CD14-positive monocyte (primary cell): ENCODE measurements at regions not wholly inside any gene's neighbourhood (a gene's known extent, or its start where the extent isn't known, plus 50 kb on each side); places are given as distances from the start of the nearest gene placed in this dataset.
A peak's percentile ranks its signal among the peaks of the same experiment; 100 is the strongest.

Source experiments
- DNase-seq, 3 donors: peaks; one replicate each; pipeline ENCODE4 v3.0.0-alpha.2; 2011 to 2022
- H2AFZ ChIP-seq: 2 replicates; pipeline ENCODE4 v1.6.0; 2012; ENCODE audit warnings: mild to moderate bottlenecking, low read depth, low read length, inconsistent platforms; ENCODE audit not compliant: insufficient read depth, poor library complexity, severe bottlenecking
- H3K27ac ChIP-seq, 2 donors: 1 replicate in 1 of 2; 2 replicates in 1 of 2; pipeline ENCODE4 v1.5.1; 2012 to 2013; ENCODE audit warnings: low read length in 2 of 2, control low read depth in 1 of 2, inconsistent platforms in 1 of 2, low read depth in 1 of 2, mild to moderate bottlenecking in 1 of 2
- H3K27me3 ChIP-seq, 2 donors: one replicate each; pipeline versions ENCODE4 v1.6.0 to v1.6.1; 2011 to 2013; ENCODE audit warnings: low read length in 2 of 2; ENCODE audit not compliant: control insufficient read depth in 2 of 2, insufficient read depth in 2 of 2
- H3K36me3 ChIP-seq, 2 donors: replicated peaks in 1 of 2; 1 replicate in 1 of 2; 2 replicates in 1 of 2; pipeline versions ENCODE4 v1.5.1 to v1.6.1; 2012 to 2013; ENCODE audit warnings: low read length in 2 of 2, control low read depth in 1 of 2, inconsistent platforms in 1 of 2, mild to moderate bottlenecking in 1 of 2; ENCODE audit not compliant: insufficient read depth in 2 of 2, control insufficient read depth in 1 of 2
- H3K4me1 ChIP-seq, 2 donors: 1 replicate in 1 of 2; 2 replicates in 1 of 2; pipeline versions ENCODE4 v1.5.1 to v1.6.1; 2012 to 2013; ENCODE audit warnings: low read length in 2 of 2, control low read depth in 1 of 2, inconsistent platforms in 1 of 2, mild to moderate bottlenecking in 1 of 2, moderate library complexity in 1 of 2; ENCODE audit not compliant: insufficient read depth in 2 of 2, control insufficient read depth in 1 of 2
- H3K4me2 ChIP-seq: replicated peaks from 2 replicates; pipeline ENCODE3; 2012; ENCODE audit warnings: low read length, moderate library complexity, mild to moderate bottlenecking; ENCODE audit not compliant: poor library complexity, severe bottlenecking; ENCODE audit errors: extremely low read depth
- H3K4me3 ChIP-seq, 3 experiments: fragments of 200-600 bp in 1 of 3; sonication (generic) in 1 of 3; replicated peaks in 1 of 3; 1 replicate in 2 of 3; 2 replicates in 1 of 3; pipeline ENCODE4 v1.5.1; 2011 to 2013; ENCODE audit warnings: low read length in 3 of 3, mild to moderate bottlenecking in 3 of 3, control low read depth in 2 of 3, low read depth in 2 of 3, inconsistent platforms in 1 of 3, moderate library complexity in 1 of 3
- H3K79me2 ChIP-seq: 2 replicates; pipeline ENCODE4 v1.6.0; 2012; ENCODE audit warnings: mild to moderate bottlenecking, control low read depth, inconsistent platforms, low read length, moderate library complexity; ENCODE audit not compliant: insufficient read depth
- H3K9ac ChIP-seq: 2 replicates; pipeline ENCODE4 v1.6.0; 2017; ENCODE audit warnings: low read length, mild to moderate bottlenecking; ENCODE audit not compliant: insufficient read depth, poor library complexity, severe bottlenecking
- H3K9me3 ChIP-seq, 2 donors: replicated peaks in 1 of 2; 1 replicate in 1 of 2; 2 replicates in 1 of 2; pipeline versions ENCODE4 v1.5.1 to v1.6.1; 2012 to 2013; ENCODE audit warnings: low read length in 2 of 2, control low read depth in 1 of 2; ENCODE audit not compliant: control insufficient read depth in 1 of 2, insufficient read depth in 1 of 2
- H4K20me1 ChIP-seq: 2 replicates; pipeline ENCODE4 v1.6.0; 2012; ENCODE audit warnings: mild to moderate bottlenecking, low read length, control low read depth, moderate library complexity; ENCODE audit not compliant: insufficient read depth
- H3K27ac Mint-ChIP-seq, 7 donors: one replicate each; pipeline ENCODE4 v1.8.0; 2020; ENCODE audit warnings: mild to moderate bottlenecking in 7 of 7, mixed read lengths in 7 of 7, moderate library complexity in 6 of 7, inconsistent platforms in 2 of 7
- H3K27me3 Mint-ChIP-seq, 3 donors: one replicate each; pipeline ENCODE4 v1.8.0; 2021 to 2022; ENCODE audit warnings: low read depth in 3 of 3, mild to moderate bottlenecking in 3 of 3, mixed read lengths in 3 of 3, moderate library complexity in 3 of 3, inconsistent platforms in 1 of 3
- H3K36me3 Mint-ChIP-seq, 2 donors: one replicate each; pipeline ENCODE4 v1.8.0; 2020; ENCODE audit warnings: mixed read lengths in 2 of 2, inconsistent platforms in 1 of 2, mild to moderate bottlenecking in 1 of 2
- H3K4me1 Mint-ChIP-seq: one replicate; pipeline ENCODE4 v1.8.0; 2020; ENCODE audit warnings: mild to moderate bottlenecking, mixed read lengths
- H3K4me3 Mint-ChIP-seq, 2 donors: one replicate each; pipeline ENCODE4 v1.8.0; 2020; ENCODE audit warnings: mild to moderate bottlenecking in 2 of 2, mixed read lengths in 2 of 2, moderate library complexity in 1 of 2
- H3K9me3 Mint-ChIP-seq, 7 donors: one replicate each; pipeline ENCODE4 v1.8.0; 2020 to 2022; ENCODE audit warnings: mixed read lengths in 7 of 7, mild to moderate bottlenecking in 6 of 7, moderate library complexity in 6 of 7, inconsistent platforms in 2 of 7
- CTCF ChIP-seq: fragments of 200-600 bp; IDR thresholded peaks from one replicate; pipeline ENCODE4 v1.8.0; 2022; ENCODE audit warnings: antibody characterized with exemption, mild to moderate bottlenecking
- WGBS: methylation state at CpG from one replicate; pipeline ENCODE4 v1.1.5; 2013; ENCODE audit warnings: missing lambda C conversion rate; ENCODE audit not compliant: insufficient coverage; 5-methylcytosine and 5-hydroxymethylcytosine counted together
- intact Hi-C, 2 donors: fragments of 100-400 bp; cut with micrococcal nuclease; formaldehyde crosslinking; loops; one replicate each; pipeline versions ENCODE4 v1.15.0 to v1.15.1; 2023

- Mint-ChIP-seq H3K27me3 (peaks cover 0 to 1% (median 1%) of the 10 kb centered on the region in 3 donors), H3K36me3 (no peaks in the 10 kb centered on the region), H3K9me3 (peaks cover 2 to 15% (median 7%) of the 10 kb centered on the region in 7 donors), H3K27ac (no peak overlapping the region), H3K4me3 (no peak overlapping the region), H3K4me1 (peaks cover 8% of the 10 kb centered on the region)
- Histone ChIP-seq H2AFZ (no peak overlapping the region), H3K36me3 (no peaks in the 10 kb centered on the region), H4K20me1 (no peaks in the 10 kb centered on the region), H3K4me1 (peaks cover 0 to 5% of the 10 kb centered on the region in 2 donors), H3K4me2 (no peak overlapping the region), H3K4me3 (no peak overlapping the region), H3K9me3 (peaks cover 5 to 7% of the 10 kb centered on the region in 2 donors), H3K27me3 (no peaks in the 10 kb centered on the region), H3K79me2 (no peaks in the 10 kb centered on the region), H3K27ac (no peak overlapping the region), H3K9ac (no peak overlapping the region)
- intact Hi-C loops = no loop called here
- TF ChIP-seq CTCF = no peak
- no CpG with 5 or more reads among the region's 2 CpGs for WGBS
- DNase-seq = no peak
Observed at GRCh38 chr5:117945258-117945657, 1043.1 kb downstream of the DTWD2 start.

GRCh38 chr5:117943541-117943940 lies 1044.8 kb downstream of the DTWD2 start:
- Mint-ChIP-seq H3K4me3 (no peak overlapping the region), H3K4me1 (peaks cover 8% of the 10 kb centered on the region), H3K27me3 (no peaks in the 10 kb centered on the region), H3K36me3 (no peaks in the 10 kb centered on the region), H3K9me3 (peaks cover 2 to 15% (median 11%) of the 10 kb centered on the region in 7 donors), H3K27ac (peak overlapping the region in 1 of 7 donors; percentile 54)
- 25% methylated on average over 3 of the region's 3 CpGs for WGBS
- DNase-seq = peak in 1 of 3 donors; percentile 6
- intact Hi-C loops = no loop called here
- H3K4me2 ChIP-seq = no peak overlapping the region
- no peaks in the 10 kb centered on the region for H3K36me3 ChIP-seq
- no peak overlapping the region for H3K4me3 ChIP-seq
- H3K9me3 ChIP-seq = peaks cover 8 to 9% of the 10 kb centered on the region in 2 donors
- H3K27ac ChIP-seq = no peak overlapping the region
- no peaks in the 10 kb centered on the region for H4K20me1 ChIP-seq
- H3K9ac ChIP-seq = no peak overlapping the region
- no peaks in the 10 kb centered on the region for H3K79me2 ChIP-seq
- H3K27me3 ChIP-seq = no peaks in the 10 kb centered on the region
- H3K4me1 ChIP-seq = peaks cover 0 to 5% of the 10 kb centered on the region in 2 donors
- TF ChIP-seq CTCF = no peak
- H2AFZ ChIP-seq = no peak overlapping the region
